Kidney glomerular epithelial cell (primary cell): ENCODE measurements at regions not wholly inside any gene's neighbourhood (a gene's known extent, or its start where the extent isn't known, plus 50 kb on each side); places are given as distances from the start of the nearest gene placed in this dataset.

Source experiments
- DNase-seq: peaks from one replicate; lab custom pipeline; 2025; lab: John Stamatoyannopoulos, UW

DNA sequence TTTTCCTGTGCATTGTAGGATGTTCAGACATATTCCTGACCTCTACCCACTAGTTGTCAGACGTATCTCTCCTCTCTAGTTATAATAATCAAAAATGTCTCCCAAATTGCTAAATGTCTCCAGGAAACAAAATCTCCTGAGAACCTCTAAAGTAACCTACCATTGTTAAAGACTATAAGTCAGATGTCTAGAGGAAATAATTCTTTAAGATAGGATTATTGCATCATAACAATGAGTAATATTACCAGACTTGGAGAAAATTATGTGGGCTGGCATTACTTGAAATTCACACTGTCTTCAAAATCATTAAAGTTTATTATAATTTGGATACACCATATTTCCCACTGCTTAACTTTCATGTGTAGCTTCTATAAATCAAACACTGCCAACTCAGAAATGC lies 643.0 kb upstream of the ADGRL2 start:
- DNase-seq: no peak

DNA sequence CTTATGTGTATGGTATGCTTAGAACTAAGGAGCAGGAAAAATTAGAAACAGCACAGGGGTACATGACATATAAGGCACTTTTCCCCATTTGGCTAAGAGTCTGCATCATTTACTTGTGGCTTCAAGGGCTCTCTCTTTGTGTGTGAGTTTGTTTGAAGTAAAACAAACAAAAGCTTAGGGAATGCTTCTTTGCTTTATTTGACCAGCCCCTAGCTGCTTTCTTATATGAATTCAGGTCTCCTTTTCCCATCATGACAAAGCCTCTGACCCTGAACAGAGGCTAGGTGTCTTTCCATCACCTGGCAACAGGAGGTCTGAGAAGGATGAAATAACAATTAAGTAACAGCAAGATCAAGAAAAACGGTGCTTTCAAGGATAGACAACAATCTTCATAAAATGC lies 643.8 kb upstream of the ADGRL2 start:
- DNase-seq: no peak

DNA sequence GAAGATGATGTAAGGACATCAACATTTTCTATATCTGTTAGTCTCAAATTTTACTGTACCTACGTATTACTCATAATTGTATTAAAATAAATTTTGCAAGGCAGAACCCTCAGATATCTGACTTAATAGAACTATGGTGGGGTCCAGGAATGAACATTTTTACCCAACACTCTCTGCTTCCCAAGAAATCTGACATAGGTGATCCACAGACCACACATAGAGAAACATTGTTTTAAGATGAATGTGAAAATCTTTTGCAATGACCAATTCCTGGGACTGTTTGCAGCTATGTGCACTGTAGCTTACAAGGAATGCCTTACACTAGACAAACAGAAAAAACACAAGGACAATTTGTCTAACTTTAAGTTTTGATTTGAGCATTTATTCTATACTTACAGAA lies 645.6 kb upstream of the ADGRL2 start:
- peak; percentile 66 for DNase-seq

DNA sequence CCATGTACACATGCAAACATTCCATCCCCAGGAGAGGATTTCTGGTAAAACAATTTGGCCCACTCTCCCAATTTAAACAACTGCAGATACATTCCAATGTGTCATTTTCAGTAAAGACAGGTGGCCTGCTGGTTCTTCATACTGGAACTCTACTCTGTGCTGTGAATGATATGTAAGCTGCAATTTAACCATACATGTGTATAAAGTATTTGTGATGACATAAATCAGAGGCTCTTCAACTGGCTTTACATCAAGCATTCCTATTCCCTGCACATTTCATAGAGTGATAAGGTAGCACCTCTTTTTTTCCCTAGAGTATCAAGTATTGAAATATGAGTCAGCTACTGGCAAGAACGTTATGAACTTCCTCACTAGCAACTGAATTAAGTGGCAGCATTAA lies 649.5 kb upstream of the ADGRL2 start:
- DNase-seq: no peak

DNA sequence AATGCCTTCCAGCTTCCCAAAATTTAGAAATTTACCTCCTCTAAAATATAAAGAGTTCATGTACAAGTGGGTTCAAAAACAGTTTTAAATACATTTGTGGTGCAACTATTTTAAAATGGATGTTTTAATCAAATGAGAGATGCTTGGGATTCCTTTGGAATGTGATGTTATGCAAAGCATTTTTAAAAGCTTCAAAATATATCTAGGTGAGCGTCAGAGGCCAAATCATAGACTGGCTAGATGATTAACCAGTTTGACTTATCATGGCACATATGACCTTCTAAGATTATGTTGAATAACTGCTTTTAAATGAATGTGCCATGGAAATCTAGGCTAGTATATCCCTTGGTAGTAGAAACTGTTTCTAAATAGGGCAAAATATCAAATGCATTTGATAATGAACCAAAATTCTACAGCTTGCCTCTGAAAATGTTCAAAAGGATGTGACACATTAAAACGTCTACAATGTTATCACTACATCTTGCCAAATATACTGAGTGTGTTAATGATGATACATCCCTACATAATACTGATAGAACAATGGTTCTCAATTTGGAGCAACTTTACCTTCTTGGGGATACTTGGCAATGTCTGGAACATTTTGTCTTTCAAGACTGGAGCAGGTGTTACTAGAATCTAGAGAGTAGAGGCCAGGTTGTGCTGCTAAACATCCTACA lies 650.9 kb upstream of the ADGRL2 start:
- no peak for DNase-seq

DNA sequence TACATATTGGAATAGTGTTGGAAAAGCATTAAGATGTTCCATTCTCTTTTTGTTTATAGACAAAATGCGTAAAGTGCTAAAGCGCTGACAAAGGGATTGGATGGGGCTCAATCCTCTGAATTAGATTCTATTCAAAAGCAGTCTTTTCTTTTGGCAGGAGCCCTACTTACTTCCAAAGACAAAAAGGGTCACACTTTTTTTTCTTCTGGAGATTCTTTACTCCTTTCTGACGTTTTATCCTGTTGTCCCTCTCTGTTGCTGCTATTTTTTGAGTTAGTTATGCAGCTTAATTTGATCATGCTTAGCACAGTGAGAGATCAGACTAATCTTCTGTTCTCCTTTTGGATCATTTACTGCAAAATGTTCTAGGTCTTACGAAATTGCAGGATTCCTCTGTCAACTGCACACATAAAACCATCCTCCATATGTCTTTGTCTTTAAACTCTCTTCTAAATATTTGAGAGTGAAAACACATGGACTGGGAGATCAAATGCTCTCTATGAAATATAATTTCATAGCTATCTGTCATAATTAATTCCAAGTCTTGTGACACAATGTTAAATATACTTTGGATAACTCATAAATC lies 656.4 kb upstream of the ADGRL2 start:
- no peak for DNase-seq

DNA sequence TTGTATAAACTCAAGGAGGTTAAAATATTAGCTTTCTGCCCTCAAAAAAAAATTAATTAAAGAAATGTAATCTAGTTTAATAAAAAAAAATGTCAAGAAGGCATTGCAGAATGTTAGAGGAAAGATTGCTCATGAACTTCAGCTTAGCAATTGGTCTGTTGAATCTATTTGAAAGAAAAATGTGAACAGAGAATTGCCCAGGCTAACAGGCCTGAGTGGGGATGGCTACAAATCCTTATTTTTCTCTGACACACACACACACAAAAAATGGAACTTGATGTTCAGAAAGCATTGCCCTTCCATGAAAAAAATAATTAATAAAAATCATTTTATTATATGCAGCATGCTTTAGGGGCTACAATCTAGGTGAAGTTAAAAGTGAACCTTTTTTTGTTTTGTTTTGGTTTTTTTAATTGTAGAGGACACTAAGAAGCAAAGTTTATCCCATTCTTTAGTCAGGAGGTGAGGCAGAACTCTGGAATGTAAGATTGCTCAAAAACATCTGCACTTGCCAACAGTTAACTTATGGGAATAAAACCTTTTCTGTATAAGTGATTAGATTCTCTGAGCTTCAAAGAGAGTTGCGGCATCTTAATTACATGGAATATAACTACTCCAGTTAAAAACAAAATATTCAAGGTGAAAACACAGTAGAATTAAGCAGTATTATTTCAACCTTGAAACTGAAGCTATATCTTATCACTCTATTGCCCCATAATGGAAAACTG lies 658.5 kb upstream of the ADGRL2 start:
- peak; percentile 46 for DNase-seq

DNA sequence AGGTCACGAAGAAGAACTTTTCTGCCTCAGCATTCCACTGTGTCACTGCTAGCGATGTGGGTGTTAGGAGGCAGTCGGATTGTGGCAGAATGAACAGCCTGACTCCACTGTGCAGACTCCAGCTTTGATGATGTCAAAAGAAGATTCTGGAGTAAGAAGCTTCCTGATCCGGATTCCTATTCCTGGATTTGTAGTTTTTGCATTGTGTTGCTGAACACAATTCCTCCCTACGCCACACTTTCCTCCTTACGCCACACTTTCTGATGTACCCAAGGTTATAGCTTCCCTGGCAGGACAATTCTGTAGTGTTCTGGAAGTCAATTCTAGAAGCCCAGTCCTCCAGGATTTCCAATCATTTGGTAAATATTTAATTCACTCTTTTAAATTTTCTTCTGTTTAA lies 665.2 kb upstream of the ADGRL2 start:
- DNase-seq: no peak

DNA sequence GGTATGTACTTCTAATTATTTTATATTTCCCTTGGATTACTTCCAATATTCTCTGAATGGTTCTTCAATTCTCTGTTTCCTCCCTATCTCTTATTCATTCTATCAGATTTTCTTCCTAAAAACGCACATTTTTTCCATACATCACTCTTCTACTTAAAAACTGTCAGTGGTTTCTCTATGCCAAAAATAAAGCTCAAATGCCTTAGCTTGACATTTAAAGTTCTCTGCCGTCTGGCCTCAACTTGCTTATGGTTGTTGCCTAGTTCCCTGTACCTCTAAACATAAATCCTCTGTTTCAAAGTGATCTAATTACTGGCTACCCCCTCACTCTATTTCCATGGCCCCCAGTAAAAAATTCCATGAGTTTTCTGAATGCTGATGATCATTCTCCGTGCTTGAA lies 671.0 kb upstream of the ADGRL2 start:
- DNase-seq: no peak

DNA sequence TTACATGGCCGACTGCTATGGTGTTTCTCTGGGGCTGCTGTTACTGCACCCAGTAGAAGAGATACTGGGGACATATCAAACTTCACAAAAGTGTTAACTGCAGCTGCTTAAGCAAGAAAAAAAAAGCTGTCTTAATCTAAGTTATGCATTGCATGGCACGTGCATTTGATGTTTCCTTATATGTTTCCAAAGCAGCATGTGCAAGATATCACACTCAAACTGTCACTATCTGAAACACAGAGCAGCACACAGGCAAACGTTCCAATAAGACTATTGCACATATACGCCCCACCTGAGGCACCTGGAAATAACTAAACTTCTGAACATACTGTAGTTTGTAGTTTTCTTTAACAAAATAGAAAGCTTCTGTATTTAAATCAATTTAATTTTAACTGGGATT lies 671.4 kb upstream of the ADGRL2 start:
- no peak for DNase-seq

DNA sequence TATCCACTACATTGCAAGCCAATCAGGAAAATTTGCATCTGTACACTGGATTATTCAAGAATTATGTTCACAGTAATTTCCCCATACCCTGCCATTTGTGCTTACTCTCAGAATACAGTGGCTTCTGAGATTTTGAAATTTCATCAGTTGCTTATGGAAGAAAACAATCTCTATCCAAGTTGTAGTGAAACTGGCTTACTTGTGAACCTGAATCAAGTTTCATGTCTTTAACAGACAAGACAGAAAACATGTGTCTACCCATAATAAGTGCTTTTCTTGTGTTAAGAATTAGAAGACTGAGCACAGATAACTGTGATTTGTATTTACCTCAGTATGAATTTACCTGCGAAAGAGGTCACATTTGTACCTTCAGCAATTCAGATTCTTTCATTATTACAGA lies 672.7 kb upstream of the ADGRL2 start:
- DNase-seq: no peak

DNA sequence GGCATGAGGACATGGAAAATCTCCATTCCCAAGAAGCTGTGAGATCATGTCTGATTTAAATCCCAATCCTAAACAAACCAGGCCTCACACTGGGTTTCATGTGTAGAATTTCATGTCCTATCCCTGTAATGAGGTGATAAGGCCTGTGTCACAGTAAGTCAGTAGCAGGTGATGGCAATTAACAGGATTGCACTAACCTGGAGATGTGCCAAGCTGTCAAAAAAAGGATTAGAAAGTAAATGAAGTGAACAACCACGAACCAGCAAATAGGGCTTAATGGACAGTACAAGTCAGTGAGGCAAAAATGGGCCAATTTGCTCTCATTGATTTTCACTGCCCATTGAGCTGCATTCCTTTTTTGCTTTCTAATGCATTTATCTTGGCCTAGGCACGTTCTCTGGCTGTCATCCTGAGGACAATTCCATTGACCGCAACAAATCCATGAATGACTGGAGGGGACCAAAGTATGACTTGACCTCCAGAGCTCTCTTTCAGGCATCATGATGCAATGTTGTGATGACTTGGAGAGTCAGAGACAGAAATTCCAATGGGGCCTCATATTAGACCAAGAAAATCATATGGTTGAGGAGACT lies 673.6 kb upstream of the ADGRL2 start:
- no peak for DNase-seq

DNA sequence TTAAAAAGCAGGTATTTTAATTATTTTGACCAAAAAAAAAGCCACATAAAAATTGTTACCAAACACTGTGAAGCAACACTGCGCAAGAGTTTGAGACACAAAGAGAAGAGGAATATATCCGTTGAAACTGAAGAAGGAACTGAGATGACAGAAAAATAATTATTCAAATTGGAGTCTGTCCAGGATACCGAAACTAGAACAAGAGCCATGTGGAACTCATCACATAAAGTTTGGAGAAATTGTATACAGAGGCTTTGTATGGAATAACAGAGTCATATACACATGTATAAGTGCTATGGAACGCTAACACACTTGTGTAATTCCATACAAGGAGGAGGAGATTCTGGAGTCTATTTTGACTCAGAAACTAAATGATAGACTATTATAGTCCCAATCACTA lies 675.1 kb upstream of the ADGRL2 start:
- no peak for DNase-seq

DNA sequence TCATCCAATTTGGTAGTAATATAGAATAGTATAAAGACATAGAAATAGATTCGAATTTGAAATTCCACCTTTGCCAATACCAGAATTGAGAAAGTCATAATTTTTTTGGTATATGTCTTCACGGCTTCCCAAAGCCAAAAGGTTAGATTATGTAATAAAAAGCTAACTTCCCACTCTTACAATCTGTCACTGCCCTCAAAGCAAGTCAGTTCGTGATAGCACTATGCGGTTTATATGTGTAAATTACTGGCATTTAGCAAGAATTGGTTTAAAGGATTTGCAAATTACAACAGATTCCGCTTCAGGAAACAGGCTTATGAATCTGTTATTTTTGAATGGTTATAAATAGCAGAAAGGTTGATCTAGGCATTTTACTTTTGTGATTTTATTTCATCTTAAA lies 679.4 kb upstream of the ADGRL2 start:
- no peak for DNase-seq

DNA sequence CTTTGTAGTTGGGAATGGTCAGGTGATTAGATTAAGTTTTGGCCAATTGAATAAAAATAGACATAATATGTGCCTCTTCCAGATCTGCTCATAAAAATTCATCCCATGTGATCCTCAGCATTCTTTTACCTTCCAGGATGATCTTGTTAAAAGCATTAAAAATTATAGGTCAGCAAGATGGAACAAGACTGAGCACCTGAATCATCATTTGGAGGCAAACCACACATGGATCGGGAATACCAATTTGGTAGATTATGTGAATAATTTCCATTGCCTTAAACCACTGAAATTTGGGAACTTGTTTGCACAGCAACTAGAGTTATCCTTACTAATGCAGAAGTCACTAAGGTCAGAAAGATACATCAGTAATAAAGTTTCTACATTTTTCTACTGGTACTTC lies 681.4 kb upstream of the ADGRL2 start:
- no peak for DNase-seq

DNA sequence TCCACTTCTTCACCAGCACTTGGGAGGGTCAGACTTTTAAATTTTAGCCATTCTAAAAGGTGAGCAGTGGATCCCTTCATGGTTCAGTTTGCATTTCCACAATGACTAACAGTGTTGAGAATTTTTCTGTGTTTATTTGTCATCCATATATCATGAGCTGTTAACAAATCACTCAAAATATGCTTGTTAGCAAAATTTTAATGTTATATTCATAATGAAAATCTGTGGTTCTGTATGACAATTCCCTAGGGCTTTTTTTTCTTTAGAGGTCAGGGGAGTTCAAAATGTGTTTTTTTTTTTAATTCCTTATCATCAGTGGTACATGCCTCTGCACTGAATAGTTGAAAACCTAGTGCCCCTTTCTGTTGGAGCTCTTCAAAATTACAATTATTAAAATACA lies 682.2 kb upstream of the ADGRL2 start:
- DNase-seq: peak; percentile 28

DNA sequence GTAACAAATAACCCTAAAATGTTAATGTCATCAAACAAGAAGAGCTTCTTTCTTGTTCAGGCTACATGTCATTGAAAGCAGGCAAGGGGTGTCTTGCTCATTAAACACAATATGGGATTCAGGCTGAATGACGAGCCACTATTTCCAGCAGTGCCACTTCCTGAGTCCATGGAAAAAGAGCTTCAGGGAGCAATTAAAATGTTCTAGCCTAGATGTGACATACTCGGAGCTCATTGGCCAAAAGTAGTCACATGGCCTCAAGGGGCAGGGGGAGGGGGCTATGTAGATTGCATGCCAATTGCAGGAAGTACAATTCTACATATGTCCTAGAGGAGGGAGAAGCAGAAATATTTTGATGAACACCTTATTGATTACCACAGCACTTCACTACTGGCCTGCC lies 685.3 kb upstream of the ADGRL2 start:
- no peak for DNase-seq

DNA sequence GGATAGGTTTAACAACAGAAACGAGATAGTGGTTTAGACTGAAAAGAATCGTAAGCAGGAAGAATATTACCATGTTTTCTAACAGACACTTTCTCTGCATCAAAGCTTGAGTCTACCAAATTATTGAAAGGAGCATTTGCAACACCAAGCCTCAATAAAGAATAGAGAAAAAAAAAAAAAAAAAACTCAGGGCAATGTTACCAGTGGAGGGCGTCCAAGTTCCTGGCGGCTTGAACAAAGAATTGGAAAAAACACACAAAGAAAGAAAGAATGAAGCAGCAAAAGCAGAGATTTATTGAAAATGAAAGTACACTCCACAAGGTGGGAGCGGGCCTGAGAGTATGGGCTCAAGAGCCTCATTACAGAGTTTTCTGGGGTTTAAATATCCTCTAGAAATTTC lies 686.5 kb upstream of the ADGRL2 start:
- DNase-seq: no peak

DNA sequence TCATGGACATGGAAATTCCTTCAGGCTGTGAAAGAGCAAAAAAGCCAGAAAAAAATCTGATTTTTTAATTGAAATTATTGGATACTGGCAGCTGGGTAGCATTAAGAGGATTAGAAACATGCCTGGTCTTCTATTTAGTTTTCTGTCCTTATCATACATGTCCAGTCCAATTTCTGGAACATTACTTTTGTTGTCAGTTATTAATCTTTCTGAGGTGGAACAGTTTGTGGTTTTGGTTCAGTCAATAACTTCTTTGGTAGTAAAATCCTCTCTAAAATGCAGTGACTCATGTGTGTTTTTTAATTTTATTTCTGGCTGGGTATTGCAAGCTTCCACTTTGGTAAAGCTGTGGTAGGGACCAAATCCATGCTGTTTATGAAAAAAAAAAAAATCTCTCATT lies 687.0 kb upstream of the ADGRL2 start:
- peak; percentile 29 for DNase-seq

DNA sequence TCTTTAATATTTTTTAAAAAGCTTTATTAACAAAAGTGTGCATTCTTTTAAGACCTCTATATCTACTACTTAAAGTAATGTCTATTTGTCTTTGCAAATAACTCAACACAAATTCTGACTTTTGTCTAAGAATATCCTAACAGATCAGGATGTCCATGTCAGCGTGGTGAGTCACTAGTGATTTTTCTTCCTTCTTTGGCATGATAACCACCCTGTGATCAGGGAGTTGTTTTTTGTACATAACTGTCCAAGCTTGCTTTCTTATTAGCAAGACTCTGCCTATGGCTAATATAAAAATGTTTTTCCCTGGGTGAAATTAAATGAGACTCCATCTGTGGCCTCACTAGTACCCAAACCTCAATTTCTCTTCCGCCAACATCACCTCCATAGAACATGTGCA lies 688.9 kb upstream of the ADGRL2 start:
- DNase-seq: peak; percentile 30

DNA sequence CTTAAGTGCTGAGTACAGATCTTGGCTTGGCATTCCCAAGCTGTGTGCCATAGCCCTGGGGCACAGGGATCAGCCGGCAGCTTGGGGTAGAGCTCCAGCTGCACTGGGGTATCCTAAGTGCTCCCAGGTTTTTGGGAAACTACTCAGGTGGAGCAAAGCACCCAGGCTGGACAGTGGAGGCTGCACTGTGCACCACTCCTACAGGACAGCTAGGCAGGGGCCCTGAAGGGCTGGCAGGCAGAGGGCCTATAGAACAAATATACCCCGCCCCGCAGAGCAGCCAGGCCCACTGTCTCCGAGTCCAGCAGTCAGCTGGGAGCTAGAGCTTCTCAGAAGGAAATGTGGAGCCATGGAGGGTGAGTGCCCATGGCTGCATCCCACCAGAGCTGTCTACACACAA lies 691.7 kb upstream of the ADGRL2 start:
- DNase-seq: no peak

DNA sequence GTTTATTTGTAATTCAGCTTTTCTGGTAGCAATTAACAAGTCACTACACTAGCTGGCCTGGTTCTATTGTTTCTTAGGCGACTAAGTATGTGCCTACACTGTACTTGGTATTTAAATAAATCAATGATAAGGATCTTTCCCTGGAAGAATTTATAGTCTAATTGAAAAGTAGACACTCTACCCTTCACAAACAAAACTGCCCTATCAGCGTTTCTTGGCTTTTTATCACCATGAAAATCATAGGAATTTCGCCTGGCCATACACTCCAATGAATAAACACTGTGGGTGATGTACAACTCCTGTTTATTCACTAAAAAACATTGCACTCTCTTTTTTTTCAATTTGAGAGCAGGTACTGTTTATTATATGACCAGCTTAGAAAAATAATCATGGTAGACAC lies 702.9 kb upstream of the ADGRL2 start:
- no peak for DNase-seq

DNA sequence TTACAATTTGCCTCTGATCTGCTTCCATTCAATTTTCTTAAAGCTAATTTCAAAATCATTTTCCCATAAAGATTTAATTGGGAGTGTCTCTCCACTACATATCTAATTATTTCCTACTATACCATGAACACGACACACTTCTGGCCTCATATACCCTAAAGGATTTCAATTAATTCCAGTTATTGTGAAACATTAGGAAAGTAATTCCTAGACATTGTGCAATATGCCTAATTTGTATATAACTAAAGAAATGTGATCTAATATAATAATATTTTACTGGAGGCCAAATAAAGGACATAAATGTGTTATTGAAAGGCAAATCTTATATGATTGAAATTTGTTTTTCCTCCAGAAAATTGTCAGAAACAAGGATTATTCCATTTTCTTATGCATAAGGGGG lies 727.2 kb upstream of the ADGRL2 start:
- DNase-seq: no peak
